ENCODE measurements at regions not wholly inside any gene's neighbourhood (a gene's known extent, or its start where the extent isn't known, plus 50 kb on each side); places are given as distances from the start of the nearest gene placed in this dataset.

GRCh38 chr11:81422402-81422801 is 1311.3 kb downstream of the FAM181B start:
- no peaks in the 10 kb centered on the region for H3K36me3 ChIP-seq (ENCODE audit: control insufficient read depth, insufficient read depth, low read length)
- TF ChIP-seq CTCF (IDR thresholded peaks at IDR 0.05; ENCODE audit: insufficient read depth, low read length, poor library complexity, severe bottlenecking) = no peak
- no peak overlapping the region for H3K4me3 ChIP-seq (ENCODE audit: low read depth, low read length)
- no peak for DNase-seq (ENCODE audit: low read depth)
- H3K27me3 ChIP-seq (ENCODE audit: control insufficient read depth, insufficient read depth, low read length) = no peaks in the 10 kb centered on the region

GRCh38 chr11:81421251-81421860 is 1312.3 kb downstream of the FAM181B start:
- H3K4me3 ChIP-seq (ENCODE audit: low read depth, low read length) = no peak overlapping the region
- H3K27me3 ChIP-seq (ENCODE audit: control insufficient read depth, insufficient read depth, low read length) = no peaks in the 10 kb centered on the region
- no peaks in the 10 kb centered on the region for H3K36me3 ChIP-seq (ENCODE audit: control insufficient read depth, insufficient read depth, low read length)
- no peak for TF ChIP-seq CTCF (IDR thresholded peaks at IDR 0.05; ENCODE audit: insufficient read depth, low read length, poor library complexity, severe bottlenecking)
- no peak for DNase-seq (ENCODE audit: low read depth)

- no peak for DNase-seq (ENCODE audit: low read depth)
- Histone ChIP-seq H3K4me3 (ENCODE audit: low read depth, low read length) (no peak overlapping the region), H3K27me3 (ENCODE audit: control insufficient read depth, insufficient read depth, low read length) (no peaks in the 10 kb centered on the region), H3K36me3 (ENCODE audit: control insufficient read depth, insufficient read depth, low read length) (no peaks in the 10 kb centered on the region)
- TF ChIP-seq CTCF (IDR thresholded peaks at IDR 0.05; ENCODE audit: insufficient read depth, low read length, poor library complexity, severe bottlenecking) = no peak
These were observed 1312.9 kb downstream of the FAM181B start for GRCh38 chr11:81420668-81421250.

GRCh38 chr11:81397316-81397715 is 1336.3 kb downstream of the FAM181B start:
- no peak for TF ChIP-seq CTCF (IDR thresholded peaks at IDR 0.05; ENCODE audit: insufficient read depth, low read length, poor library complexity, severe bottlenecking)

GRCh38 chr11:81394311-81394710 is 1339.4 kb downstream of the FAM181B start:
- TF ChIP-seq CTCF (IDR thresholded peaks at IDR 0.05; ENCODE audit: insufficient read depth, low read length, poor library complexity, severe bottlenecking) = no peak
- H3K4me3 ChIP-seq (ENCODE audit: low read depth, low read length) = no peak overlapping the region
- DNase-seq (ENCODE audit: low read depth) = no peak
- H3K36me3 ChIP-seq (ENCODE audit: control insufficient read depth, insufficient read depth, low read length) = no peaks in the 10 kb centered on the region
- H3K27me3 ChIP-seq (ENCODE audit: control insufficient read depth, insufficient read depth, low read length) = no peaks in the 10 kb centered on the region

More at GRCh38 chr11:81397316-81397715, 1336.3 kb downstream of the FAM181B start:
- no peak for DNase-seq (ENCODE audit: low read depth)
- Histone ChIP-seq H3K27me3 (ENCODE audit: control insufficient read depth, insufficient read depth, low read length) (no peaks in the 10 kb centered on the region), H3K36me3 (ENCODE audit: control insufficient read depth, insufficient read depth, low read length) (no peaks in the 10 kb centered on the region), H3K4me3 (ENCODE audit: low read depth, low read length) (no peak overlapping the region)

GRCh38 chr11:81388326-81388725 is 1345.3 kb downstream of the FAM181B start:
- H3K4me3 ChIP-seq (ENCODE audit: low read depth, low read length) = no peak overlapping the region
- no peaks in the 10 kb centered on the region for H3K27me3 ChIP-seq (ENCODE audit: control insufficient read depth, insufficient read depth, low read length)
- no peak for TF ChIP-seq CTCF (IDR thresholded peaks at IDR 0.05; ENCODE audit: insufficient read depth, low read length, poor library complexity, severe bottlenecking)
- no peak for DNase-seq (ENCODE audit: low read depth)
- H3K36me3 ChIP-seq (ENCODE audit: control insufficient read depth, insufficient read depth, low read length) = no peaks in the 10 kb centered on the region
